ENCODE measurements at regions not wholly inside any gene's neighbourhood (a gene's known extent, or its start where the extent isn't known, plus 50 kb on each side); places are given as distances from the start of the nearest gene placed in this dataset.
A peak's percentile ranks its signal among the peaks of the same experiment; 100 is the strongest.

GRCh38 chr7:46291050-46291438 is 370.0 kb upstream of the IGFBP3 start (continued):
- TF ChIP-seq ZBTB11 (CRISPR knock-in tag; IDR thresholded peaks at IDR 0.05) (no peak), STAT1 (conservative IDR thresholded peaks at IDR 0.05) (no peak), TCF3 (IDR thresholded peaks at IDR 0.05; ENCODE audit: borderline replicate concordance, insufficient read depth, low read depth, low read length) (no peak), GABPA (IDR thresholded peaks at IDR 0.05; ENCODE audit: low read depth) (0 out of 2 replicates have a peak, but pooled peaks have one; percentile 35), SIN3A (IDR thresholded peaks at IDR 0.05; ENCODE audit: low read depth, low read length) (no peak), MYB (IDR thresholded peaks at IDR 0.05; ENCODE audit: borderline replicate concordance, low read depth, low read length) (no peak), KDM1A (IDR thresholded peaks at IDR 0.05; ENCODE audit: borderline replicate concordance) (no peak), MTA2 (IDR thresholded peaks at IDR 0.05; ENCODE audit: low read depth) (no peak; the same call in 1 of the 2 replicates), USF2 (IDR thresholded peaks at IDR 0.05; ENCODE audit: borderline replicate concordance, low read depth, low read length) (no peak), JUNB (IDR thresholded peaks at IDR 0.05) (peak; percentile 83), MEF2A (IDR thresholded peaks at IDR 0.05; ENCODE audit: insufficient read depth, low read depth, low read length) (0 out of 2 replicates have a peak, but pooled peaks have one; percentile 22), BCL3 (IDR thresholded peaks at IDR 0.05; ENCODE audit: borderline replicate concordance, insufficient read depth, low read depth, low read length, poor library complexity, severe bottlenecking) (peak; percentile 64), FOXM1 (IDR thresholded peaks at IDR 0.05; ENCODE audit: low read depth, low read length) (peak; percentile 74; the same call in 1 of the 2 replicates), ZNF217 (IDR thresholded peaks at IDR 0.05) (no peak), NRF1 (conservative IDR thresholded peaks at IDR 0.05; ENCODE audit: low read depth, low read length) (no peak), IRF4 (IDR thresholded peaks at IDR 0.05; ENCODE audit: low read depth, low read length) (peak; percentile 48; the same call in 1 of the 2 replicates), ZNF384 (IDR thresholded peaks at IDR 0.05; ENCODE audit: borderline replicate concordance, low read depth, low read length) (no peak), E2F4 (IDR thresholded peaks at IDR 0.05; ENCODE audit: low read depth, low read length) (no peak), E4F1 (IDR thresholded peaks at IDR 0.05; ENCODE audit: borderline replicate concordance, partially characterized antibody) (no peak), CHD1 (IDR thresholded peaks at IDR 0.05; ENCODE audit: low read depth, low read length) (no peak), CHD2 (IDR thresholded peaks at IDR 0.05; ENCODE audit: borderline replicate concordance, low read depth, low read length) (no peak), STAT3 (IDR thresholded peaks at IDR 0.05; ENCODE audit: low read depth, low read length) (no peak), NFIC (IDR thresholded peaks at IDR 0.05; ENCODE audit: low read depth, low read length) (0 out of 2 replicates have a peak, but pooled peaks have one; percentile 86)
